NB4 (cell line): ENCODE measurements at regions not wholly inside any gene's neighbourhood (a gene's known extent, or its start where the extent isn't known, plus 50 kb on each side); places are given as distances from the start of the nearest gene placed in this dataset.
"Not testable (repeated sequence)": the region's sequence is repeated elsewhere in the genome, so short reads cannot be mapped to it uniquely, and the experiment has no call there.

Source experiments
- CTCF ChIP-seq: IDR thresholded peaks from one replicate; pipeline ENCODE4 v1.5.1; 2012; ENCODE audit warnings: low read depth, low read length
- POLR2A ChIP-seq: IDR thresholded peaks from 2 replicates; pipeline ENCODE4 v1.6.1; 2011; ENCODE audit warnings: mild to moderate bottlenecking; ENCODE audit not compliant: insufficient read length; ENCODE audit errors: extremely low read depth

GRCh38 chr6:119491112-119491511 lies 141.6 kb upstream of the MAN1A1 start:
- not testable (repeated sequence) for TF ChIP-seq CTCF, POLR2A
